GM19397 (cell line): ENCODE measurements at regions not wholly inside any gene's neighbourhood (a gene's known extent, or its start where the extent isn't known, plus 50 kb on each side); places are given as distances from the start of the nearest gene placed in this dataset.

Experiments
- ATAC-seq: cut with Tn5 transposase; IDR thresholded peaks from one replicate; pipeline ENCODE4 v1.9.1; 2021; ENCODE audit warnings: mild to moderate bottlenecking, moderate library complexity; ENCODE audit not compliant: unreplicated experiment

DNA sequence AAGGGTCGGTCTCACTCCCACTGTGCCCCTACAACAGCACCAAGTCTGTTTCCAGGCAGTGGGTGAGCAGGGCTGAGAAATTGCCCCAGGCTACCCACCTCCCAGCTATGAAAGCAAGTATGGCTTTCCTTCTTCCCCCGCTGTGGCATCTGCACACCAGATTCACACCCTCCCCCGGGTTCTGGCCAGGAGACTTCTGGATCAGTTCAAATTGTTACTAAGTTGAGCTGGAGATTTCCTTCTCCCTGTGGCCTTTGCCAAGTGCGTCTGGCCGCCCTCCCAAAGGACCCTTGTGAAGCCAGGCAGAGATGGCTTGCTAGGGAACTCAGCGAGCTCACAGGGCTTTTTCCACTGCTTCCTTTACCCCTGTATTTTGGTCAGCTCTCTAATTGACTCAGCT lies 555.4 kb downstream of the SH2D4B start:
- ATAC-seq = no peak

DNA sequence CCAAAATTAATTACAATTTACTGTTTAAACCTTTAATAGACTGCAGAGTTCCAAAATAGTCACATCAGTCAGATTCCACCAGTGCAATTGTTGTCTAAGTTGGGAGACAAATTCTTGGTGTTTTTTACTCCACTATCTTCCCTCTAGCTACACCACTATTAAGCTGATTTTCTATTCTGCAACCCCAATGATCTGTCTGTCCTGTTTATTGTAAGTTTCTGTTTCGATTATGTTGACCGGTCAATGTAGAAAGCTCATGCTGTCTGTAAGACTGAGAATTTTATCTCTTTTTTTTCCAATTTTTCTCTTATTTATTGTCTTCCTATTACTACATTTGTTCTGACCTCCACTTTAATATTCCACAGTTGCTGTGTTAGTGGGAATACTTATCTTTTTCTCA lies 557.5 kb downstream of the SH2D4B start:
- ATAC-seq = no peak

- ATAC-seq = peak; percentile 55
Measured at GRCh38 chr10:81096558-81096957, 558.9 kb downstream of the SH2D4B start.

- ATAC-seq = no peak
Measured at GRCh38 chr10:81101062-81101461, 563.4 kb downstream of the SH2D4B start.

DNA sequence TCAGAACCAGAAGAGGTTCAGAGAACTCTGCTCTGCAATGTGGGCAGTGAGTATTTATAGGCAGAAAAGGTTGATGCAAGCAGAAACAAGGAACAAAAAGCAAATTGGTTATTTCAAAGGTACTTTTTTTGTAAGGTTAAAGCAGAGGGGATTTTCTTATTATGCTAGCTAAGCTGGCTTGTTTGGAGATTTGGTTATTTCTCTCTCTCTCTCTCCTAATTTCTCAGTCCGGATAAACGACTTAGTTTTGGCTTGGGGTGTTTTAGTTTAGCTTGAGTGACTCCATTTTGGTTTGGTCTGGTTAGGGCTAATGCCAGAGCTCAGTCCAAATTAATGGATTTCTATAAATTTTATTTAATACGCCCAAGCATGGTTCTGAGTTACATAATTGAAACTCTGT lies 566.8 kb downstream of the SH2D4B start:
- ATAC-seq = no peak

DNA sequence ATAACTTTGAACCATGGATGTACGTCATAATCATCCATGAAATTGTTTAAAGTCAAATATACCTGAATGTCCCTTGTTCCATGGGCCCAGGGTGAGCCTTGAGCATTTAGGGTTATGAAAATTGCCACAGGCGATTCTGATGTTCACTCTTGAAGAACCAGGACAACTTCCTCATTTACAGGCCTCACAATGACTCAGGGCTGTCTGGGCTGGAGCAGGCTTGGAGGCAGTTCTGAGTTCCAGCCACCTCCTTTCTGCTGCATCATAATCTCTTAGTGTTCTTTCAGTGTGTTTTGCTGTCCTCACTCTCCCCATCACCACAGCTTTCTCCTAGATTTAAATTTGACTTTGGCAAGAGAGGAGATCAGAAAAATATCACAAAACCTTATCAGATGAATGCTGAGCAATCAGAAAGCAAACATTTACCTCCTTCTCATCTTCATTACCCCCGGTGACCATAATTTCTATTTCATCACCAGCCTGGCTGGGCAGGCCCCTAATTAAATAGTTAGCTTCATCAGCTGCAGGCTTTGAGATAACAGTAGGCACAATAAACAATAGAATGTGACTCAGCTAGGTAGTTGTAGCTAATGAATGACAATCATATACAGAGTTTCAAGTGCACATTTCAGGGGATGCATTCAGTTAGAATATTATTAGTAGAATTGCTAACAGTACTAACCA lies 571.0 kb downstream of the SH2D4B start:
- ATAC-seq = peak; percentile 86

- ATAC-seq = no peak
Measured at GRCh38 chr10:81109200-81109752, 571.6 kb downstream of the SH2D4B start.

DNA sequence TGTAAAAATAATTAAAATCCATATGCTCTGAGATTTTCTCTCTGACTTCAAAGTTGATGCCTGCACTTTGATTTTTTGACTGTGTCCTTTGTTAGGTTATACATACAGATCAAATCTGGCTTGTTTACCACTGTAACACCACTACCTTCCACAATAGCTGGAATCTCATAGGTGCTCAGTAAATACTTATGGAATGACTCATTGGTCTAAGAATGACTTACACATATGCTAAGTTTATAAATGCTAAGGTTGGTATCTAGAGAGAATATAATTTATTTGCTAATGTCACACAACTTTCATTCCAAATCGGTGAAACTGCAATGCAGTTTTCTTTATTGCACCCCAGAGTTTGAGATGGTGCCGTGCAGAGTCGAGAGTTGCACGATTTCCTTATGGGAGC lies 578.5 kb downstream of the SH2D4B start:
- ATAC-seq = no peak

DNA sequence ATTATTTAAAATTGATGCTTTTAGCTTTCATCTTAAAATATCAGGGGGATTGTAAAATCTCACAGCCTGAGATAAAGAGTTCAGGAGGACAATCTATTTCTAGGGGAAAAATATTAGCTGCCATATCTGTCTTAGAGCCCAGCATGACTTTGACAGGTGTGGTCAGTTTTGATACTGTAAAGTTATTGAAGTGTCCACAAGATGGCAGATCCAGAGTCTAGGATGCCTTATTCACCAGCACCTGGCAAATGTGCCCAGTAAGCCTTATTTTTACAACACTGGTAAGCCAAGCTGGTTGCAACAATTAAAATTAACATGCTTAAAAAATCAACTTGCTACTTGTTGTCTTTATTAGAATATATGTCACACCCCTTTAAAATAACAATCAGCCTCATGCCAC lies 579.3 kb downstream of the SH2D4B start:
- no peak for ATAC-seq

- ATAC-seq = no peak
Measured at GRCh38 chr10:81127931-81128330, 590.2 kb downstream of the SH2D4B start.

GRCh38 chr10:81130014-81130413 lies 592.3 kb downstream of the SH2D4B start:
- ATAC-seq = no peak

- peak; percentile 78 for ATAC-seq
Measured at GRCh38 chr10:81135851-81136250, 598.1 kb downstream of the SH2D4B start.

- ATAC-seq = peak; percentile 32
Measured at GRCh38 chr10:81136261-81136660, 598.6 kb downstream of the SH2D4B start.

- ATAC-seq = no peak
Measured at GRCh38 chr10:81145975-81146374, 608.3 kb downstream of the SH2D4B start.

- ATAC-seq = no peak
Measured at GRCh38 chr10:81146436-81146835, 608.7 kb downstream of the SH2D4B start.

- ATAC-seq = no peak
Measured at GRCh38 chr10:81152656-81153055, 615.0 kb downstream of the SH2D4B start.

DNA sequence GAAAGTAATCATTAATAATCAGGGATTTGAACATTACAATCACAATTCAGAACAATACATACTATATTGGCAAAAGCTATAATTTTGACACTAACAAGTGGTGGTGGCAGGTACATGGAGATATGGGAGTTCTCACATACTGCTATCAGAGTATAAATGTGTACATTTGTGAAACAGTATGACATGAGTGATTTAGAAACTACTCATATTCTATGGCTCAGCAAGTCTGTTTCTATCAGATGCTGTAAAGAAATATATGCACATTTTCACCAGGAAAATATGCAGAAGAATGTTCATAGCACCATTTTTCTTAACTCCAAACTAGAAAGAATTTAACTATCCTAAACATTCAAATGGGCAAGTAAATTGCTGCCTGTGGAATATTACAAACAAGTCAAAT lies 620.0 kb downstream of the SH2D4B start:
- no peak for ATAC-seq

DNA sequence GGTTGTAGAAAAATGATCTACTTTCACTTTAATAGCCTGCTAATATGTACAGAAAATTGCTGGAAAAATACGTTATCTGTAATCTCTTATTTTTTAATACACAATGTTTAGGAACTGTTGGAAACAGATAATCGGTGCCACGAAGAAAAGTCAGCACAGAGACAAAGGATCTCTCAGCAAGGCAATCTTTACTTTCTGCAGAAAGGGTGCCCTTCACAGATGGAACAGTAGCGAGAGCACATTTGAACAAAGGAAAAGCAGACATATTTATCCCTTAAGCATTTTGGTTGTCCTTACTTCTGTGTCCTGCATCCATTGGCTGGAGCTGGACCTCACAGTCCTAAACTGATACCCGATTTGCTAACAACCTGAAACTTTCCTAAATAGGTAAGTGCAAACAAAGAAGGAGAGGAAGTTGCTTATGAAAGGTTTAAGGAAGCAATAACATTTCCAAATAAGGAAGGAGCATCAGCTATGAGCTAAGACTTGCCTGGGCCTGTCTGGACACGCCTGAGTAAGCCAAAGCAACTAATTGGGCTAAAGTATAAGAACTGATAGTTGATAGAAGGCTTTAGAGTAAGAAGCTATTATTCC lies 640.0 kb downstream of the SH2D4B start:
- no peak for ATAC-seq

DNA sequence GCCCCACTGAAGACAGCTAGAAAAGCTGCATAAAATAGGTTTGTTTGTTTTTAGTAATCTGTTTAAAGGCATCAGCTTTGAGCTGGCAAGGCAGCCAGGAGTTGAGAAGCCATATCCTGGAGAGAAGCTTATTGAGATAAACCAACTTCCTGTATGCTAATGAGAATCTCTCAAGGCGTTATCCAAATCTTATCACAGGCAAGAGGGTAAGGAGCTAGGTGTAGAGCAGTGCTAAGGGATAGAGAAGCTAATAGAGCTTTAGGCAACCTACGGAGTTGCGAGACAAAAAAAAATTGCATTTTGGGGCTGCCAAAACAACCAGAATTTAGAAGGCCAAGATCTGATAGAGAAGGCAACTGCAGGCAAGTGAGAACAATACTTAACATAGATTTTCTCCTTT lies 641.6 kb downstream of the SH2D4B start:
- ATAC-seq = no peak

DNA sequence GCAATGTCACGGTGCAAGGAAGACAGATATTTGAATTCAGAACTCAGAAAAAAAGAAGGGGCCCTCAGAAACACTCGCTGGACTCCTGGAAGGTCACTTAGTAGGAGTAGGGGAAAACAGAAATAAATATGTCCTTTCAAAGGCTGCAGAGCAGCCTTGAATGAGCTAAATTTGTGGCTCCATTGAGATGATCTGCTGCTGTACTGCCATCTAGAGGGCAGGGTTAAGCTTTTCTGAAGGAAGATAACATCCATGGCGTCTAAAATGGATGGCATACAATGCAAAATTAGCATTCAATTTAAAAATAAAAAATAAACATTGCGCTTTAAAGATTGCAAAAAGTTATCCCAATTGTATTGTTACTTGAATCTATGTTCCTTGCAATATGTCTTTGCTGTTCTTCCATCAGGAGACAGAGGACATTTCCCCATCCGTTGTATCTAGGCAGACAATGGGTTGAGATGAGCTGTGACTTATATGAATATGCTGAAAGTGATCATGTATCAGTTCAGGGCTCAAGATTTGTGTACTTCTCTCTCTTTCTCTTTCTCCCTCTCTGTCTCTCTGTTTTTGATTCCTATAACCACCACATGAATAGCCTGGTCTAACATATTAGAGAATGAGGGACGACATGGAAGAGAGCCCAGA lies 642.2 kb downstream of the SH2D4B start:
- ATAC-seq = peak; percentile 83

- ATAC-seq = no peak
Measured at GRCh38 chr10:81182296-81182695, 644.6 kb downstream of the SH2D4B start.

DNA sequence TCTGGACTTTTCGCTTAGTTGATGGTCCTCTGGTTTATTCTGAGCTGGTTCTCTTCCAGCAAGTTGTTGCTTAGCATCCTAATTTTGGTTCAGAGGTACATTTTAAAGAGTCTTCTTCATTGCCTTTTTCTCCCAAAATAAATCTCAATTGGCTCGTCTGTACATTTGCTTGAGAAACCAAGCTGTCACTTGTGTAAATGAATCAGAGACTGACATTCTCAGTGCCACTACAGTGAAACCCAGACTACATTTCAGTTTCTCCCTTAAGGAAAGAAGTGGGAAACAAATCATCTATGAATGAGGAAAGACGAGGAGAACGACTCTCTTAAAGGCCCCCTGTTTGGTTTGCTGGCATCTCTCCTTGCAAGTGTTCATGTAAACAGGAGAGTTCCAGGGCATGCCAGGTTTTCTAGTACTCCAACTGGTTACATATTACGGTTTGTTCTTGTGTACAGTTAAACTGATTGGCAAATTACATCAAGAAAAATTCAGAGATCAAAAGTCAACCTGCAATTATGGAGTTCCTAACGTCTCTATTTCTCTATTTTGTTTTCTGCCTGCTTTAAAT lies 654.6 kb downstream of the SH2D4B start:
- no peak for ATAC-seq
